AG04450 (cell line): ENCODE measurements at regions not wholly inside any gene's neighbourhood (a gene's known extent, or its start where the extent isn't known, plus 50 kb on each side); places are given as distances from the start of the nearest gene placed in this dataset.
A peak's percentile ranks its signal among the peaks of the same experiment; 100 is the strongest.

ENCODE experiments used
- CTCF ChIA-PET: fragments of 300-600, 350-600 bp; formaldehyde crosslinking; extraction: SDS; loops from one replicate; lab custom pipeline; 2022; ENCODE audit warnings: antibody characterized with exemption, inconsistent platforms; lab: Charles Lee
- POLR2A ChIA-PET: fragments of 350-600 bp; formaldehyde crosslinking; extraction: SDS; loops from one replicate; lab custom pipeline; 2021; ENCODE audit warnings: antibody characterized with exemption, inconsistent platforms; lab: Yijun Ruan, JAX
- DNase-seq: peaks from one replicate; pipeline ENCODE4 v3.0.0-alpha.2; 2011; ENCODE audit warnings: low read depth, low spot score
- H3K27ac ChIP-seq: one replicate; pipeline ENCODE4 v1.5.1; 2012; ENCODE audit warnings: low read depth, low read length, control low read depth
- H3K27me3 ChIP-seq: one replicate; pipeline ENCODE4 v1.6.0; 2012; ENCODE audit warnings: low read length; ENCODE audit not compliant: control insufficient read depth, insufficient read depth
- H3K4me3 ChIP-seq: 2 replicates; pipeline ENCODE4 v1.5.1; 2011; ENCODE audit warnings: mild to moderate bottlenecking, low read depth, low read length, control low read depth
- H3K9me3 ChIP-seq: 2 replicates; pipeline ENCODE4 v1.5.1; 2012; ENCODE audit warnings: low read length; ENCODE audit not compliant: control insufficient read depth, insufficient read depth
- TF ChIP-seq, protein P1 (sequence below): IDR thresholded peaks from 2 replicates; pipeline ENCODE4 v1.5.1; 2011; ENCODE audit warnings: low read depth, low read length, control low read depth, inconsistent platforms

GRCh38 chr16:54375071-54375470 lies 88.5 kb upstream of the IRX3 start:
- DNase-seq, result no peak
- ChIA-PET POLR2A (no interaction called here), CTCF (no interaction called here)
- H3K4me3 ChIP-seq, result no peak overlapping the region
- TF ChIP-seq, protein P1, sequence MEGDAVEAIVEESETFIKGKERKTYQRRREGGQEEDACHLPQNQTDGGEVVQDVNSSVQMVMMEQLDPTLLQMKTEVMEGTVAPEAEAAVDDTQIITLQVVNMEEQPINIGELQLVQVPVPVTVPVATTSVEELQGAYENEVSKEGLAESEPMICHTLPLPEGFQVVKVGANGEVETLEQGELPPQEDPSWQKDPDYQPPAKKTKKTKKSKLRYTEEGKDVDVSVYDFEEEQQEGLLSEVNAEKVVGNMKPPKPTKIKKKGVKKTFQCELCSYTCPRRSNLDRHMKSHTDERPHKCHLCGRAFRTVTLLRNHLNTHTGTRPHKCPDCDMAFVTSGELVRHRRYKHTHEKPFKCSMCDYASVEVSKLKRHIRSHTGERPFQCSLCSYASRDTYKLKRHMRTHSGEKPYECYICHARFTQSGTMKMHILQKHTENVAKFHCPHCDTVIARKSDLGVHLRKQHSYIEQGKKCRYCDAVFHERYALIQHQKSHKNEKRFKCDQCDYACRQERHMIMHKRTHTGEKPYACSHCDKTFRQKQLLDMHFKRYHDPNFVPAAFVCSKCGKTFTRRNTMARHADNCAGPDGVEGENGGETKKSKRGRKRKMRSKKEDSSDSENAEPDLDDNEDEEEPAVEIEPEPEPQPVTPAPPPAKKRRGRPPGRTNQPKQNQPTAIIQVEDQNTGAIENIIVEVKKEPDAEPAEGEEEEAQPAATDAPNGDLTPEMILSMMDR, result no peak
- H3K27ac ChIP-seq, result no peak overlapping the region
- no peaks in the 10 kb centered on the region for H3K9me3 ChIP-seq
- H3K27me3 ChIP-seq, result peaks cover 9% of the 10 kb centered on the region

GRCh38 chr16:54373534-54374520 lies 87.2 kb upstream of the IRX3 start:
- TF ChIP-seq, protein P1, result no peak
- Histone ChIP-seq H3K9me3 (no peaks in the 10 kb centered on the region), H3K4me3 (no peak overlapping the region; the same call in 1 of the 2 replicates), H3K27me3 (peaks cover 14% of the 10 kb centered on the region), H3K27ac (peak overlapping the region; percentile 21)
- no peak for DNase-seq
- POLR2A ChIA-PET, result no interaction called here
- CTCF ChIA-PET, result no interaction called here

DNA sequence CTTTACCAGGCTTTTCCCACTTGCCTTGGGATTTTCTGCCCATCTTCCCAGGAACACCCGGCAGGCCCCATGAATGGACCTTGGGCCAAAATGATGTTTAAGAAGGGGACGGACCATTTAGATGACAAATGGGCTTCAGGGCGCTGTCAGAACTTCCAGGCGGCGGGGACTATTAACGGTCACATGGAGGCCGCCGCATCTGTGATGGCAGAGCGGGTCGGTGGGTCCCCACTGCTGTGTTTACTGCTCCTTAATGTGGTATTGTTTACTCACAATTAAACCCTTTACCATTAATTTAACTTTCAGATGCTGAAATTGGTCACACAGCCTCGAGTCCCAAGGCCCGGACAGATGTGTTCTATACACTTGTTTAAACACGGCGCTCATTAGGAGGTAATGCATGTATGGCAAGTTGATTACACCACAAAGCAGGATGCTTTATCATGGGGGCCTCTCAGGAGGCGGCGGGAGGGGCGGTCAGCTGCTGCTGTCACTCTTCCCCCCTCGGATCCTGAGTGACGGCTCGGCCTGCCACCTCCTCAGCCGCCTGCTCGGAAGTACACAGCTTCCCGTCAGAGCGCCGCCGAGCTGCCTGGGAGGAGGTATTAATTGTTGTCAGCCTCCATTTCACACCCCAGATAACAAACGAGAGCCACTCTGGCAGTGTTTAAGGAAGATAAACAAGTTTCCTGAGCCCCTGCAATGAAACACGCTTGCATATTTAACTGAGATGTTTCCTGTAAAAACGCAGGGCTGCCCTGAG lies 83.9 kb upstream of the IRX3 start:
- no peak for DNase-seq
- CTCF ChIA-PET, result no interaction called here
- Histone ChIP-seq H3K27me3 (peaks cover 14% of the 10 kb centered on the region), H3K9me3 (no peaks in the 10 kb centered on the region), H3K27ac (no peak overlapping the region), H3K4me3 (no peak overlapping the region)
- TF ChIP-seq, protein P1, result no peak
- POLR2A ChIA-PET, result no interaction called here

- POLR2A ChIA-PET, result no interaction called here
- Histone ChIP-seq H3K4me3 (no peak overlapping the region), H3K27ac (no peak overlapping the region), H3K9me3 (no peaks in the 10 kb centered on the region), H3K27me3 (peaks cover 14% of the 10 kb centered on the region)
- CTCF ChIA-PET, result no interaction called here
- TF ChIP-seq, protein P1, result no peak
- no peak for DNase-seq
Observed at GRCh38 chr16:54369861-54370260, 83.3 kb upstream of the IRX3 start.

DNA sequence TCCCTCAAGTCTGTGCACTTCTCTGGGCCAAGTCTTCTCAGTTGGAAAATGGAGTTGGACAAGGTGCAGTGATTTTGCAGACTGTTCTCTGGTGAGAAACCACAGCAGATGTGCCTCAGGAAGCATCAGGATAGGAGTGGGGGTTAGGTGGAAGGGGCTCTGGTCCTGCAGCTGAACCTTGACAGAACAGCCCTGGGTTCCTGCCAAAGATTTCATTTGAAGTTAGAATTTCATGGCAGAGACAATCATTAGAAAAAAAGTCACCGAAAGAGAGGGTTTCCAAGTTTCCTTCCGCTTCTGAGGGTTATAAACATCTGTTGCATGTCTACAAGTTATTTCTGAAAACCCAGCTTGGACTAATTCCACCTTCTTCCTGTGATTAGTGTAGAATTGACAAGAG lies 80.4 kb upstream of the IRX3 start:
- TF ChIP-seq, protein P1, result no peak
- H3K4me3 ChIP-seq, result no peak overlapping the region
- ChIA-PET CTCF (no interaction called here), POLR2A (no interaction called here)
- no peak for DNase-seq
- peaks cover 18% of the 10 kb centered on the region for H3K27me3 ChIP-seq
- H3K27ac ChIP-seq, result no peak overlapping the region
- H3K9me3 ChIP-seq, result no peaks in the 10 kb centered on the region
